Activated CD4-positive, alpha-beta T cell treated with anti-CD3 and anti-CD28 coated beads, Interleukin-2, amount 50 U/mL, for 16 hours (primary cell): ENCODE measurements at regions not wholly inside any gene's neighbourhood (a gene's known extent, or its start where the extent isn't known, plus 50 kb on each side); places are given as distances from the start of the nearest gene placed in this dataset.
"Not testable (repeated sequence)": the region's sequence is repeated elsewhere in the genome, so short reads cannot be mapped to it uniquely, and the experiment has no call there.

Experiments
- DNase-seq: peaks from one replicate; pipeline ENCODE4 v3.0.0-alpha.2; 2020

DNA sequence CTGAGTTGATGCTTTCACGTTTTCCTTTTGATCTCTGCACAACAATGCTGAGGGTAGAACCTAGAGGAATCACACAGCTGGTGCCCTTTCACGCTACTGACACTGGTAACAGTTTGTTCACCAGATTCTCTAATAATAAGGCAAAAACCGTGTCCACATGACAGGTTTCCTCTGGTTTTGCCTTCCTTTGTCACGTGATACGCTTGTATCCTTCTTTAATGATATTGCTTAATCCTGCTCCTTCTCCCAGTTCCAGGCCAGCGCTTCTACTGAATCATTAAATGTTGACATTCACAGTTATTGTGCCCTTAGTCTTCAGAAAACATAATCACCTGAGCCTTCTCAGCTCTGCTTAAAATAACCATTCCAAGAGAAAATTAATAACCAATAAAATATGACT, 978.2 kb upstream of the NCAM2 start:
- DNase-seq: no peak

DNA sequence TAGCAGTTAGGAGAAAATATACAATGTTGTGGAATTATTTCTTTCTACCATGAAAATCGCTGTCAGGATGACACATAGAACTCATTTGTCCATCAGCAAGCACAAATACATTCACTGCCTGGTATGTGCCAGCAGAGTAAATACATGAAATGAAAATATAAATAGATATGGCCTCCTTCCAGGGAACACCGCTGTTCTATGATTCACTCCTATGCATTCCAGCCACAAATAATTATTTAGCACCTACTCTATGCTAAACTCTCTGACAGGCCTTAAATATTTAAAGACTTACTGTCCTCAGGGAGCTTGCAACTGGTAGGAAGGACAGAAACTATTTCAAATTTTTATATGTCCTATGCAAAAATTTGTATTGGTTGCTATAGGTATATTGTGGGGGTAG, 975.0 kb upstream of the NCAM2 start:
- DNase-seq: no peak

DNA sequence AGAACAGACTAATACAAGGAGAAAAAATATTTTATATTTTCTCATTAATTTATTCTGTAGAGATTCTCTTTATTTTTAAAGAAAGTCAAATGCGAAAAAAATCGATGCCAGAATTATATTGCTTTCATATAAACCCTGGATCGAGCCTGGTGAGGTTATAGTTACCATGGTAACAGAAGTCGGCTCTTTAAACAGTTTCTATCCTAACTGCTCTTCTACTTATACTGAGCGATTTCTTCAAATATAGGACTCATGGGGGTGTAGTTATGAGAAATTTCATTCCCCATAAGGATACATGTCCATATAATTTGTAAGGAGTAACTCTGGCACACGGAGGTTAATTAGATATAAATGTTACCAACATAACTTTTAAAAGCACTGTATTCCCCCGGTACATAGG, 973.5 kb upstream of the NCAM2 start:
- no peak for DNase-seq

DNA sequence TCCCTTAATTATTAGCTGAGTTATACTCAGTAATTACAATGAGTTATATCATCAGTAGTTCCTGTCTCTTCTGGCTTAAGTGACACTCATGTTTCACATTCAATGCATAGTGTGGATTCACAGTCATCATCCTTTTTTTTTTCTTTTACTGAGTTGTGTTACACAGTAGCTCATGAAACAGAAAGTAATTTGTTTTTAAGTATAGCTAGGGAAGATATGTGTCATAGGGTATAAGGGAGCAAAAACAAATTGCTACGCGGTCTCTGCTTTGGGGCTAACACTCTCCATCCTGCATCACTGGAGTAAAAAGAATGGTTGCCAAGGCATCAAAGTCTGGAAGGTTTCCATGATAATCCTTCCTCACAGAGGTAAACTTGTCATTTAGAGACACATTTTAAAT, 971.7 kb upstream of the NCAM2 start:
- DNase-seq: no peak

DNA sequence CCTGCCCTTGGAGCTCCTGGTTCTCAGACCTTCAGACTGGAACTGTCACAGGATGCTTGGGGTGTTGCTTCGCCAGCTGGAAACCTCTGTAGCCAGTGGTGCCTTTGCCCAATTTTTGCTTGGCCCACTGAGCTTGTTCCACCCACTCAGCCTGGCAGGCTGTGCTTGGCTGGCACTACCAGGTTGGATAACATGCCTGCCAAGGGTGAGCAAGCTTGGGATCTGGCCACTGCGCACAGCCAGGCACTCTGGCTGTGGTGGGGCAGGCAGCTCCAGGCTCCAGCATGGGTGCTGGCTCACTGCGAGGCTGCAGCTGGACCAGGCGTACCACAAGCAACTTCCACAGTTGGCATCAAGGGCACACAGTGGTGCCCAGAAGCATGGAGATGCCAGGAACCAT, 967.8 kb upstream of the NCAM2 start:
- DNase-seq: no peak

DNA sequence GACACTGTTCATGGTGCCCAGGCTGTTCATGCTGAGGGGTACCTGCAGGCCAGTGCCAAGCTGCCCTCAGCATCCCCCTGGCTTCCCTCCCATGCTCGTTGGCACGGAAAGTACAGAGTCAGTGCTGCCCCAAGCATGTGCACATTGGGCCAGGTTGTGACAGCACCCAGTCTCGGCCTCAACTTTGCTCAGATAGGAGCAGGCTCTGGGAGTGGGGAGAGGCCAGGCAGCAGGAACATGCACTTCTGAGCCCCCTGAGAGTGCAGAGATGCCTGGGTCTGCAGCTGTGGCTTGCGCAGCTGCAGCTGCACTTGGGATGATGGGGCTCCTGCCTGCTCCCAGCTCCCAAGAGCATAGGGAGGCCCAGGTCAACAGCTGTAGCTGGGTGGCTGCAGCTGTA, 966.4 kb upstream of the NCAM2 start:
- DNase-seq: no peak

DNA sequence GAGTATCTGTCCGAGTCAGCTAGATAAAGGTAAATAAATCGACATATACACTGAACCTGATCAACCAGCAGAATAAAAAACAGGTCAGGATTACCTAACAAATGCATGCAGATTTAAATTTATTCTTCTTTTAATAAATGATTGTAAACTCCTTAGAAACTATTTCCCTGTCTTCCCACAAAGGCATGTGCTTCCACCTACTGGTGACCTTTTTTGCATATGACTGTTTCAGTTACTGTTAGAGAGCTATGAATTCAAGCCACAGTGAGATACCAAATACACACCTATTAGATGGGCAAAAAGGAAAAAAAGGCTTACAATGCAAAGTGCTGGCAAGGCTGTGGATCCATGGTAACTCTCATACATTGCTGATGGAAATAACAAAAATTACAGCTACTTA, 957.4 kb upstream of the NCAM2 start:
- DNase-seq: no peak

DNA sequence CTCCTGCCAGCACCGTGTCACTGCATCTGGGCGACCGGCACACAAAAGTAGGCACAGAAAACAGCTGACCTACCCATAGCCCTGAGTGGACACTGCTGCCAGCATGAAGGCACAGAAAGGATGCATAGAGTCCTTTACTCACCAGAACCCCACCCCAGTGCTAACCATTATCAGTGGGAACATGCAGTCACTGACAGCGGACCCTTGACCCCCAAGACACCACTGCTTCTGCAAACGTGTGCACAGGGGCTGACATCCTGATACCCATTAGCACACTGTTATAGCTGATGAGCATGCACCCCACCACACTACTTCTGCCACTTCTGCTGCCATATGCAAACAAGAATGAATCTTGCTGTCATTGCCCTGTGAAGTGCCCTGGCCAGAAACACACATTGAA, 953.0 kb upstream of the NCAM2 start:
- DNase-seq: no peak

DNA sequence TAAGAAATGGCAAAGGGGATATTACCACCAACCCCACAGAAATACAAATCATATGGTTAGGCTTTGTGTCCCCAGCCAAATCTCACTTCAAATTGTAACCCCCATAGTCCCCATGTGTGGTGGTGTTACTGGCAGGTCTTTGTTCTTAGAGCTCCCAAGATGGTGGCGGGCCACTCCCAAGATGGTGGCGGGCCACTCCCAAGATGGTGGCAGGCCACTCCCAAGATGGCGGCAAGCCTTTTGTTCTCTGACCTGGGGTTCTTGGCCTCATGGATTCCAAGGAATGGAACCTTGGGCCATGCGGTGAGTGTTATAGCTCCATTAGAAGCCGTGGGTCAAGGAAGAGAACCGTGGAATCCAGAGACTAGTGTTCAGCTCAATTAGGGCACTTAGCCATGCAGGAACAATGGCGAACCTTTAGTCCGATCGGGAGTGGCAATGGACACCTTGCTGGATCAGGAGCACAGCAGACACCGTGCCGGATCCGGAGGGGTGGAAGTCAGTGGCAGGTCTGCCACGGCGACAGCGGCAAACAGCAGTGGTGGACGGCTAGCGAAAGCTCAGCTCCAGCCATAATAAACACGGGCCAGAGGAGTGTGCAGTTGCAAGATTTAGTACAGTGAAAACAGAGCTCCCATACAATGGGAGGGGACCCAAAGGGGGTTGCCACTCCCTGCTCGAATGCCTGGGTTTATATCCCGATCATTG, 949.9 kb upstream of the NCAM2 start:
- DNase-seq: not testable (repeated sequence)

DNA sequence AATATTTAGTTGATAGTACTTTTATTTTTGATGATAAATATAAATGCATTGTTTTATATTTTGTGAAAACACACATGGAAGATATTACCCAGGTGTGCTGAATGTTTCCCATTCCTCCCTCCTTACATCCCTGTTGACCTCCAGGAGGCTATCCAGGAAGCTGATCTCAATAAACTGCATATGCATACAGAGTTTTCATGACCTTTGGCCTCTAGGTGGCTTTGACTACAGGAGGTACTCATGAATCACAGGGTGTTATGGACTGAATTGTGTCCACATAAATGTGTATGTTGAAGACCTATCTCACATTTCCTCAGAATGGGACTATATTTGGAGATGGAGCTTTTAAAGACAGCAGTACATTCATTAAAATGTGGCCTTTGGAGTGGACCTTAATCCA, 914.9 kb upstream of the NCAM2 start:
- no peak for DNase-seq

DNA sequence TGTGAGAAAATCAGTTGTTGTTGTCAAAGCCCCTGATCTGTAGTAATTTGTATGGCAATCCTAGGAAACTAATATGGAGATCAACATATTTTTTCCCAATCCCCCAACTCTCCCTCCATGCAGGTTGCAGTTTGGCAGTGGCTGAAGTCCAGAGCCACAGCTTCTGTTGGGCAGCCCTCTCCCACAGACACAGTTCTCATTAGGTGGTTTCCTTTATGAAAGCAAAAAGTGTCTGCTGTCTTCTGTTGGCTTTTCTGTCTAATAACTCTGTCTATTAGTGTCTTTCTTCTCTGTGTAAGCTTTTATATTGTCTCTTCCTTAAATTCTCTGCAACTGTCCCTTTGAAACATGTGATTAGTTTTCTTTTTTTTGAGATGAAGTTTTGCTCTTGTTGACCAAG, 914.3 kb upstream of the NCAM2 start:
- no peak for DNase-seq

DNA sequence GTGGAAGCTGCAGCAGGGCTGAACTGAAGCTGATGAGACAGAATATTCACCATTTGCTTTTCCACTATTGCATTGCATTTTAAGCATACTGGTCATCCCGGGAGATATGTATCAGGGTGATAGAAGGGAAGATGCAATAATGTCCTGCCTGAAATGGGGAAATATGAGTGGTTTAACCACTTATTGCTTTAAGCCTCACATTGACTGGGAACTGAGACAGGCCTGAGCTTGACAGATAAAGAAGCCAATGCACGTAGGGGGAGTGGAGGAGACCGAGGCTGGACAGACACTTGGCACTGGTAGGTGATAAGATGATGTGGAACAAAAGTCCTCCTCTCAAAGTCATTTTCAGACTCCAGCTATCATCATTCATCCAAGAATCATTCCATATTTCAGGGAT, 911.7 kb upstream of the NCAM2 start:
- DNase-seq: no peak

DNA sequence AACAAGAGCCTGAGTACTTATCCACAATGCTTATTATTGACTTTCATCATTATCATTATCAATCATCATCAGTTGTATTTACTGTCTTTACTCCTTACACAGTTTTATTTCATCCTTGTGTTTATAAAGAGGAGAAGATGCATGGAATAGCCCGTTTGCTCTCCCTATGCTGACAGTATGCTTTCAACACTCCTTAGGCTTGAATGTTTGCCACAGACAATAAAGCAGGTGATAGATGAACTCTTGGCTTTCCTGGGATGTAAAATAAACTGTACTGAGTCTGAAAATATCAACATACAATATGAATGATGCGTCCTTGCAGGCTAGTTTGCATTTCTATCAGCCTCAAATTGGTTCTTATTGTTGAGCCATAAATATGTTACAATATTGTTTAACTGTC, 891.8 kb upstream of the NCAM2 start:
- DNase-seq: no peak

DNA sequence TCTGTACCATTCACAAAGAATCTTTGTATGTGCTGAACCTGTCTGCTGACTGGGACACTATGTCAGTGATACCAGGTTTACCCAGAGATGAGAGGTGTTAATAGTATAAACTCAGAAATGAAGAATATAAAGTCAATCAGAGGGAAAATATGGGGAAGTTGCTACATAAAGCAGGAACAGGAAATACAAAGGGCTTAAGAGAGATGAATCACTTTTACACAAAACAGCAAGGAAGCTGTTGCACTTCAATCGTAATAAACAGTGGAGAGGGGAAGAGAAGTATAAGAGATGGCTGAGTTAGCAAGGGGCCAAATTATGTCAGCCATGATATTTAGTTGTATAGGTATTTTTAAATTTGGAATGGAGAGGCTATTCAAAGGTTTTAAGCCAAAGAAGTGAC, 890.2 kb upstream of the NCAM2 start:
- no peak for DNase-seq

DNA sequence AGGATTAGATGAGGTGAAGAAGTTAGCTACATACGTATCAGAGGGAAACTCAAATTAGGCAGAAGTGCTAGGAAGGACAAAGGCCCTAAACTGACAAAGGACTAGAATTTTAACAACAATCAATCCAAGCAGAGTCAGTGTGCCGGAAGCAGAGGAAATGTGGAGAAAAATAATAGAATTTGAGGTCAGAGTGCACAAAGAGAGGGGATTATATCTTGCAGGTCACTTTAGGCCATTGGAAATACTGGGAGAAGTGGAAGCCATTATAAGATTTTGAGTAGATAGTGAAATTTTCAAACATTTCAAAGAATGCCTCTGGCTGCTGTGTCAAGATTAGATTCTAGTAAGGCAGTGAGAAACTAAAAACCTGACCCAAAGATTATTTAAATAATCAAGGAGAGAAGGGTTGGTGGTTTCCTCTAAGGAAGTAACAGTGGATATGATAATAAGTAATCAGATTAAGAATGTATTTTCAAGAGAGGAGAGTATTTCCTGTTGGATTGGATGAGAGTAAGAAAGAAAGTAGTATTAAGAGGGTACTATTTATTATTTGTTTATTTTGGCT, 889.2 kb upstream of the NCAM2 start:
- no peak for DNase-seq

DNA sequence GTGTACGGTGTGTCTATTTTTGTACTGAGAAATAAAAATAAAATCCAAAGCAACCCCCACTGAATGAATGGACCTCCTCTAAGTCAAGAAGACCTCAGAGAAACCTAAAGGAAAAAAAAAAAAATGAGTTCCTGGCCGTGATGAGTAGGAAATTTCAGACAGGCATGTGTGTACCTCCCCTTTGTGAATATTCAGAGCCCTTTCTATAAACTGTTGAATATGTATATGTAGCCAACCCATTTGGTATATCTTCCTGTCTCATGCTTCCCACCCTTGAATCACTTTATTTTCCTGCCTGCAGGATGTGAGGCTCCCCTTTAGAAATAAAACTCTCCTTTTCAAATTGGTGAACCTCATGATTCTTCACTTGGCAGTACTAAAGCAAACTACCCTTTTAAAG, 887.8 kb upstream of the NCAM2 start:
- no peak for DNase-seq

DNA sequence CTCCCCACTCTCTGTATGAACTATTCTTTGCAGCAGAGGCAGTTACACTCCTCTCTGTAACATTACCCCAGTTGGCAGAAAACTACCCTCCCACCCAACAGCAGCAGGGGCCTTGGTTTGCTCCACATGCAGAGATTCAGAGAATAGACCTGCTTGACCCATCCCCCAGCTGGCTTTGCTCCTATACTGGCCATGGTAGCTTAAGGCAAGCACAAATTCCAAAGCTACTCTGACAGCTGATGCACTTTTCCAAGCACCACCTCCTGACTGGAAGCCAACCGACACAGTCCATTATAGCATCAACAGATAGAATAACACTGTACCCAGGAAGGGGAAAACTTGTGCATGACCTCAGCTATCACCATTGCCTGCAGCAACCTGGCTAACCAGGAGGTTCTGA, 846.5 kb upstream of the NCAM2 start:
- DNase-seq: no peak

DNA sequence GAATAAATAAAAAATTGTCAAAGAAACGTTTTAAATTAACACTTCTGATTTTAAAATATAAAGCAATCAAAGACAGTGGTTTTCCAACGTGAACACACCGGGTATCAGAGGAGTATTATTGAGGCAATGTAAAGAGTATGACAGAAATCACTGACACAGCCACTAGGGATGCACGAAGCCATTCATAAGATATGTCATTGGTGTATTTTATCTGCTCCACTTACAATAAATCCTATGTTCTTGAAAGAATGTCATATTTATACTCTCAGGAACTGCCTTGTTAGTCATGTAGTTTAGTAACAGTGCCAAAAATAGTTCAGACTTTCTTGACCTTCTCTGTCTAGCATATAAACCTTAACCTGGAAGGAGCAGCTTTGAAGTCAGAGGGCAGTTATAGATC, 835.0 kb upstream of the NCAM2 start:
- no peak for DNase-seq

DNA sequence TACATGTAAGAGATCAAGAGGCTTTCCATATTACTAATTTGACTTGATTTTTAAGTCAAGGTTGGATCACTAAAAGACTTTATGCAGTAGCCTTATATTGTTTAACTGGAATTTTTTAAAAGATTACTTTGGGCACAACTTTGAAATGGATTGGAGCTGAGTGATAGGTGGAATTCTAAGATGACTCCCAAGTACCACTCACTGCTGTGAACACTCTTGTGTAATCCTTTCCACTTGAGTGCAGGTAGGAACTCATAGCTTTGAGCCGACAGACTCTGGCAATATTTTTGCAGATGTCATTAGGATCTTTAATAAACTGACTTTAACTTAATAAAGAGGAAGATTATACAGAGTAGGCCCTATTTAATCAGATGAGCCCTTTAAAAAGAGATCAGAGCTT, 831.1 kb upstream of the NCAM2 start:
- DNase-seq: no peak

DNA sequence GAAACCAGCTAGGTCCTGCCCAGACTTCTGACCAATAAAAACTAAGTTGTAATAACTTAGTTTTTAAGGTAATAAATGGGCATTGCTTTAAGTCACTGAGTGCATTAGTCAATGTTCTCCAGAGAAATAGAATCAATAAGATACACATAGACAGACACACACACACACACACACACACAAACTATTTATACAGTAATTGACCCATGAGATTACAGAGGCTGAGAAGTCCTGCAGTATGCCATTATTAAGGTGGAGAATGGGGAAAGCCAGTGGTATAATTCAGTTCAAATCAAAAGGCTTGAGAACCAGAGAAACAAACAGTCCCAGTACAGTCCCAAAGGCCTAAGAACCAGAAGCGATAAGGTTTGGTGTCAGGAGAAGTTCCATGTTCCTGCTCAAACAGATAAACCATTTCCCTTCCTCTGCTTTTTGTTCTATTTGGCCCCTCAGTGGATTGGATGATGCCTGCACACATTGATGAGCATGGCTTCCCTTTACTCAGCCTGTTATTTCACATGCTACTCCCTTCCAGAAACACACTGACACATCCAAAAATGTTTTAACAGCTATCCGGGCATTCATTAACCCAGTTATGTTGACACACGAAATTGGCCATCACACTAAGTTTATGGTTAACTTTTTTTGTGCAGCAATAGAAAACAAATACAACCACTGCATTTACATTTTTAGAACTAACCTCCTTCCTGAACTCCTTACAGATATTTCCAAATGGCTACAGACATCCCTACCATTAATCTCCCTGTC, 828.2 kb upstream of the NCAM2 start:
- DNase-seq: no peak

DNA sequence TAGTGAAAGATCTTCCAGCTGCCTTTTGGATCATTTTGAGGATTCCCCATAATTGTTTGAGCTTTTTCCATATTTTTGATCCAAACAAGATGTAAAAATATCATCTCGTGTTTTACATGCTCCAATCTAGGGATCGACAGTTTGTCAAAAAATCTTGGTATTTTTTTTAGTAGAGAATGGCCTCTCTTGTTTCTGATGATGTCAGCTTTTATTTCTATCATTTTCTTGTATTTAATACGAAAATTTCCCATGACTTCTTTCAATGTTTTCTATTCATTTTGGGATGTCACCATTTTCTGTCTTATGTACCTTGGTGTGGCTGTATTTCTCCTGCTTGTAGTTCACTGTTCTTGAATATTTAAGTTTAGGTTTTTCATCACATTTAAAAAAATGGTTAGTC, 812.0 kb upstream of the NCAM2 start:
- DNase-seq: no peak

DNA sequence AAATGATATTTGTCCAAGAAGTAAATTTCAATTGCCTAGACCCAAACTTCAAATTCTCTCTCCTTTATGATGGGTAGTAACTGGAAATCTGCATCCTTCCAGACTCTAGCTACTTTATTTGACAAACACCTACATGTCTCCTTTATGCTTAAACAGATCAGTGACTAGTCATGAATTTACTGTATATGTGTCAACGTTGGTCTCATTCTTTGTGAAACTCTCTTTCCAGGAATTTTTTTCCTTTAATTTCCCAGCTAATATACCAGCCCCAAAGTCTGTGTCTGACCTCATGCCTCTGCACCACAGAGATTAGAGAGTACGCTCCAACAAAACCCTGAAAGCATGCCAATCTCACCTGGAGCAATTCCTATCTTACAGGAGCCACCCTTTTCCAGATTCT, 811.2 kb upstream of the NCAM2 start:
- DNase-seq: no peak

DNA sequence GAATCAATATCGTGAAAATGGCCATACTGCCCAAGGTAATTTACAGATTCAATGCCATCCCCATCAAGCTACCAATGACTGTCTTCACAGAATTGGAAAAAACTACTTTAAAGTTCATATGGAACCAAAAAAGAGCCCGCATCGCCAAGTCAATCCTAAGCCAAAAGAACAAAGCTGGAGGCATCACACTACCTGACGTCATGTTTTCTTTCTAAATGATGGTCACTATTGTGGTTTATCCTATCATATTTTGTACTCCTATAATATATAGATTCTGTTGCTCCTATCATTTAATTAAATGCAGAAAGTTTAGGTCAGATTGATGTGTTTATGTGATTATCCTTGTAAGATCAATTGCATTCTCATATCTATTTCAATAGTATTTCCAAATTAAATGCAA, 796.9 kb upstream of the NCAM2 start:
- DNase-seq: not testable (repeated sequence)

DNA sequence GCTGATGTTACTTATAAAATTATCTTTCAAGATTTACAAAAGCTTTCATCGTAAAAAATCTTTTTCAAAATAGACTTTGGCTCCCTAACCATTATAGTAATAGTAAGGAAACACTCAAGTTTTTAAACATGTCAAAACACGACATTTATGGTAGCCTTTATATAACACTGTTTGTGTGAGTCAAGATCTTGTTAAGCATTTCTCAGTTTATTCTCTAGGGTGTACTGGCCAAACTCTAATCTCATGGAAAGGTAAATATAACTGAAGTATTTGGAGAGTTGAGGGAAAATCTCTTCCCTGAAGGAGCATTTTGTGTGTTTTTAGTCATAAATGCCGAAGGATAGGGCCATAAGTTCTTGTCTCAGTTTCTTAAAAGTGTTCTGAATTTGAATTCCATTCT, 790.9 kb upstream of the NCAM2 start:
- no peak for DNase-seq

DNA sequence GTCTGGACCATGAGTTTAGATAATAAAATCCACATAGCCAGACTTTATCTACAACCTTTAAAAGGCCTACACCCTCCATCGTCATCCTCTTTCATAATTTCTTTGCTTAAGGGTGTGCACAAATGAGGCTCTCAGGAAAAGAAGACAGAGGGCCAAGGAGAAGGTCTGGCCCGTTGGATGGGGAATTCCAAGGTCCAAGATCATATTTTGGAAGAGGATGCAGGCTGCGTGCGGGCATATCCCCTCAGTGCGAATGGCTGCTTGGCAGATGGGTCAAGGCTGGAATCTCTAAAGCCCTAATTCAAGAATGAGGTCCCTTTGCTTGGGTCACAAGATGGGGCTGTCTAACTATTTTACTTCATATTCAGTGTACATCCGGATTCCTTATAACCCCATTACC, 782.2 kb upstream of the NCAM2 start:
- DNase-seq: no peak
